GM12878 (cell line): ENCODE measurements at regions not wholly inside any gene's neighbourhood (a gene's known extent, or its start where the extent isn't known, plus 50 kb on each side); places are given as distances from the start of the nearest gene placed in this dataset.
A peak's percentile ranks its signal among the peaks of the same experiment; 100 is the strongest.

Experiments
- ATAC-seq: fragments of 200-7000 bp; cut with Tn5 transposase; 3 replicates; pipeline ENCODE4 v1.9.1; 2020; ENCODE audit warnings: mild to moderate bottlenecking, moderate library complexity
- BruUV-seq: library from RNA; stranded (reverse); fragments of 400-500 nt; replicated peaks from 2 replicates; lab custom pipeline; 2021; lab: Mats Ljungman, UMichigan
- CTCF ChIA-PET: fragments of 300-600 bp; sonication (Branson Sonifier 250); formaldehyde crosslinking; extraction: SDS; loops from one replicate; lab custom pipeline; 2021; ENCODE audit warnings: inconsistent platforms; lab: Yijun Ruan, JAX
- POLR2A ChIA-PET: fragments of 350-600 bp; formaldehyde crosslinking; extraction: SDS; loops from one replicate; lab custom pipeline; 2021; ENCODE audit warnings: inconsistent platforms; lab: Charles Lee
- RAD21 ChIA-PET: fragments of 300-600 bp; sonication (Branson Sonifier 250); formaldehyde crosslinking; loops from one replicate; lab custom pipeline; 2023; ENCODE audit warnings: antibody characterized with exemption; ENCODE audit not compliant: unreplicated experiment; lab: Charles Lee
- SMC1A ChIA-PET: fragments of 300-600 bp; sonication (Branson Sonifier 250); formaldehyde crosslinking; loops from one replicate; lab custom pipeline; 2023; ENCODE audit not compliant: unreplicated experiment, uncharacterized antibody; lab: Charles Lee
- DNase-seq: peaks from one replicate; pipeline ENCODE4 v3.0.0-alpha.2; 2011; ENCODE audit warnings: low read depth, low spot score
- FAIRE-seq: peaks from 3 replicates; lab custom pipeline; 2011; peaks lifted over from hg19 to GRCh38; lab: Jason Lieb, UNC
- H2AFZ ChIP-seq: 2 replicates; pipeline ENCODE4 v1.6.0; 2011; ENCODE audit warnings: low read depth, low read length, control low read depth; ENCODE audit not compliant: control insufficient read depth
- H3K27ac ChIP-seq: 2 replicates; pipeline ENCODE4 v1.5.1; 2011; ENCODE audit warnings: control low read depth; ENCODE audit not compliant: control insufficient read depth, insufficient read depth
- H3K27me3 ChIP-seq, 2 experiments: replicated peaks in 1 of 2; 2 replicates each; pipeline versions ENCODE4 v1.6.0 to v1.6.1; 2011; ENCODE audit warnings: low read length in 1 of 2; ENCODE audit not compliant: control insufficient read depth in 2 of 2, insufficient read depth in 2 of 2
- H3K36me3 ChIP-seq, 2 experiments: 2 replicates each; pipeline ENCODE4 v1.5.1; 2011; ENCODE audit warnings: low read length in 1 of 2; ENCODE audit not compliant: control insufficient read depth in 2 of 2, insufficient read depth in 2 of 2
- H3K4me1 ChIP-seq: 2 replicates; pipeline ENCODE4 v1.6.1; 2011; ENCODE audit warnings: mild to moderate bottlenecking, low read length, moderate library complexity, mixed read lengths; ENCODE audit not compliant: control insufficient read depth, insufficient read depth
- H3K4me2 ChIP-seq: 2 replicates; pipeline ENCODE4 v1.6.0; 2011; ENCODE audit warnings: control low read depth; ENCODE audit not compliant: control insufficient read depth, insufficient read depth
- H3K4me3 ChIP-seq: fragments of 200-600 bp; sonication (generic); 2 replicates; pipeline ENCODE4 v1.5.1; 2016
- H3K79me2 ChIP-seq: 2 replicates; pipeline ENCODE4 v1.6.0; 2011; ENCODE audit warnings: low read length; ENCODE audit not compliant: control insufficient read depth, insufficient read depth
- H3K9ac ChIP-seq: 2 replicates; pipeline ENCODE4 v1.8.0; 2011; ENCODE audit warnings: low read length, control low read depth, mixed read lengths; ENCODE audit not compliant: control insufficient read depth, insufficient read depth
- H3K9me3 ChIP-seq: replicated peaks from 3 replicates; pipeline ENCODE4 v1.5.1; 2011; ENCODE audit warnings: mild to moderate bottlenecking, low read length; ENCODE audit not compliant: control insufficient read depth, insufficient read depth
- H4K20me1 ChIP-seq: 2 replicates; pipeline ENCODE4 v1.6.0; 2011; ENCODE audit not compliant: control insufficient read depth, insufficient read depth
- CTCF ChIP-seq, 3 experiments: IDR thresholded peaks in 2 of 3; conservative IDR thresholded peaks in 1 of 3; 2 replicates each; pipeline ENCODE4 v1.5.1; 2011; ENCODE audit warnings: low read depth in 3 of 3, low read length in 3 of 3, mild to moderate bottlenecking in 3 of 3, control low read depth in 2 of 3, moderate library complexity in 2 of 3, inconsistent platforms in 1 of 3, mixed read lengths in 1 of 3; ENCODE audit not compliant: control insufficient read depth in 2 of 3, insufficient read depth in 1 of 3; ENCODE audit errors: extremely low read depth in 1 of 3
- FOXM1 ChIP-seq: IDR thresholded peaks from 2 replicates; pipeline ENCODE4 v1.6.1; 2012; ENCODE audit warnings: low read depth, mild to moderate bottlenecking, inconsistent platforms, low read length, moderate library complexity
- GATAD2B ChIP-seq: fragments of 450-650 bp; conservative IDR thresholded peaks from 2 replicates; pipeline ENCODE4 v1.6.1; 2017; ENCODE audit warnings: low read depth, mild to moderate bottlenecking, moderate library complexity
- HDAC2 ChIP-seq: fragments of 200-600 bp; sonication (generic); IDR thresholded peaks from 2 replicates; pipeline ENCODE4 v1.6.1; 2017
- LARP7 ChIP-seq: fragments of 450-650 bp; IDR thresholded peaks from 2 replicates; pipeline ENCODE4 v1.6.1; 2017; ENCODE audit warnings: mild to moderate bottlenecking
- MEF2A ChIP-seq: IDR thresholded peaks from 2 replicates; pipeline ENCODE4 v1.6.1; 2011; ENCODE audit warnings: low read depth, mild to moderate bottlenecking, low read length, moderate library complexity; ENCODE audit not compliant: insufficient read depth
- NRF1 ChIP-seq: conservative IDR thresholded peaks from 2 replicates; pipeline ENCODE4 v1.6.1; 2011; ENCODE audit warnings: mild to moderate bottlenecking, low read depth, low read length, improper control_type of control experiment
- SP1 ChIP-seq: IDR thresholded peaks from one replicate; pipeline ENCODE4 v1.6.1; 2011; ENCODE audit warnings: low read depth, low read length
- SPI1 ChIP-seq: IDR thresholded peaks from 2 replicates; pipeline ENCODE4 v1.6.1; 2011; ENCODE audit warnings: low read depth, mild to moderate bottlenecking, low read length, moderate library complexity, borderline replicate concordance; ENCODE audit not compliant: insufficient read depth
- STAT1 ChIP-seq: fragments of 450-650 bp; conservative IDR thresholded peaks from 2 replicates; pipeline ENCODE4 v1.6.1; 2014; ENCODE audit warnings: antibody characterized with exemption, mild to moderate bottlenecking
- USF1 ChIP-seq: IDR thresholded peaks from 2 replicates; pipeline ENCODE4 v1.6.1; 2011; ENCODE audit warnings: borderline replicate concordance, low read depth, mild to moderate bottlenecking, moderate library complexity, mixed read lengths, low read length; ENCODE audit not compliant: insufficient read depth; ENCODE audit errors: extremely low read length
- ZBTB11 ChIP-seq: fragments of 450-650 bp; formaldehyde crosslinking; IDR thresholded peaks from 2 replicates; pipeline ENCODE4 v1.5.0; 2022; ENCODE audit warnings: mild to moderate bottlenecking, missing genetic modification characterization
- ZBTB4 ChIP-seq: fragments of 450-650 bp; formaldehyde crosslinking; IDR thresholded peaks from 2 replicates; pipeline ENCODE4 v1.4.0; 2022; ENCODE audit warnings: mild to moderate bottlenecking, moderate library complexity
- ZSCAN29 ChIP-seq: fragments of 450-650 bp; IDR thresholded peaks from 2 replicates; pipeline ENCODE4 v1.6.1; 2017; ENCODE audit warnings: mild to moderate bottlenecking, moderate library complexity
- ZZZ3 ChIP-seq: IDR thresholded peaks from 2 replicates; pipeline ENCODE4 v1.6.1; 2011; ENCODE audit warnings: low read depth; ENCODE audit not compliant: control insufficient read depth, insufficient read length
- WGBS: methylation state at CpG from one replicate; pipeline ENCODE4 v1.1.6; 2016; ENCODE audit warnings: low lambda C conversion rate; ENCODE audit not compliant: insufficient replicate concordance, insufficient coverage; ENCODE audit errors: missing lambda C conversion rate; 5-methylcytosine and 5-hydroxymethylcytosine counted together
- in situ Hi-C: fragments of 300-500 bp; cut with MboI; formaldehyde crosslinking; loops from 9 replicates; pipeline ENCODE4 v1.14.3; 2018; ENCODE audit warnings: mixed read lengths
- intact Hi-C: fragments of 100-400 bp; cut with micrococcal nuclease; formaldehyde crosslinking; loops from one replicate; pipeline ENCODE4 v1.14.2; 2022; ENCODE audit not compliant: unreplicated experiment

GRCh38 chr14:61643555-61643954 lies 51.8 kb upstream of the HIF1A start:
- ChIA-PET SMC1A (no interaction called here), CTCF (no interaction called here), RAD21 (no interaction called here), POLR2A (no interaction called here)
- Histone ChIP-seq H3K36me3 (no peaks in the 10 kb centered on the region), H3K9me3 (no peaks in the 10 kb centered on the region), H3K9ac (no peak overlapping the region), H3K27me3 (no peaks in the 10 kb centered on the region), H3K4me1 (peaks cover 8% of the 10 kb centered on the region), H3K4me2 (no peak overlapping the region), H2AFZ (no peak overlapping the region), H3K79me2 (no peaks in the 10 kb centered on the region), H3K27ac (no peak overlapping the region), H3K4me3 (no peak overlapping the region), H4K20me1 (no peaks in the 10 kb centered on the region)
- TF ChIP-seq ZBTB11 (CRISPR knock-in tag), result no peak
- no peak for TF ChIP-seq HDAC2
- TF ChIP-seq ZZZ3, result no peak
- no peak for TF ChIP-seq FOXM1
- no peak for TF ChIP-seq CTCF (IDR thresholded peaks at IDR 0.05 in 2 of 3, conservative IDR thresholded peaks at IDR 0.05 in 1 of 3; ENCODE audit: control insufficient read depth in 2 of 3, extremely low read depth in 1 of 3, insufficient read depth in 1 of 3, low read depth in 3 of 3, low read length in 3 of 3)
- no peak for TF ChIP-seq ZSCAN29
- TF ChIP-seq SP1, result no peak
- TF ChIP-seq SPI1, result no peak
- TF ChIP-seq MEF2A, result no peak
- TF ChIP-seq GATAD2B, result no peak
- no peak for TF ChIP-seq LARP7
- TF ChIP-seq USF1, result no peak
- no peak for TF ChIP-seq ZBTB4 (CRISPR knock-in tag)
- no peak for TF ChIP-seq STAT1
- no peak for TF ChIP-seq NRF1
- in situ Hi-C loops (no loop called here), intact Hi-C loops (no loop called here)
- WGBS, result 62% methylated on average over 3 of the region's 3 CpGs
- ATAC-seq (no peak), DNase-seq (no peak), FAIRE-seq (peak; percentile 96)
- no TSS peak for BruUV-seq
